Motor neuron (in vitro differentiated cells): ENCODE measurements at regions not wholly inside any gene's neighbourhood (a gene's known extent, or its start where the extent isn't known, plus 50 kb on each side); places are given as distances from the start of the nearest gene placed in this dataset.
A peak's percentile ranks its signal among the peaks of the same experiment; 100 is the strongest.
"Not testable (repeated sequence)": the region's sequence is repeated elsewhere in the genome, so short reads cannot be mapped to it uniquely, and the experiment has no call there.

Source experiments
- ATAC-seq, 8 experiments: fragments of 200-7000 bp; cut with Tn5 transposase; replicated peaks in 6 of 8; 2 replicates each; pipeline ENCODE4 v1.8.0; 2021; ENCODE audit warnings: mild to moderate bottlenecking in 8 of 8, moderate library complexity in 8 of 8
- H3K27ac ChIP-seq, 2 donors: fragments of 250-450 bp; sonication (Bioruptor Pico); 2 replicates each; pipeline ENCODE4 v1.9.0; 2021; ENCODE audit warnings: antibody characterized with exemption in 2 of 2, mild to moderate bottlenecking in 2 of 2, moderate library complexity in 1 of 2
- H3K4me1 ChIP-seq, 2 donors: fragments of 250-450 bp; sonication (Bioruptor Pico); replicated peaks in 1 of 2; 2 replicates each; pipeline ENCODE4 v1.6.1; 2021; ENCODE audit warnings: antibody characterized with exemption in 2 of 2, mild to moderate bottlenecking in 2 of 2, moderate library complexity in 1 of 2
- H3K4me3 ChIP-seq, 5 donors: fragments of 250-450 bp; sonication (Bioruptor Pico); 2 replicates each; pipeline ENCODE4 v1.9.0; 2021; ENCODE audit warnings: antibody characterized with exemption in 5 of 5, mild to moderate bottlenecking in 5 of 5, moderate library complexity in 4 of 5
- WGBS, 10 experiments: fragments of 450-650 bp; shearing (Covaris generic); methylation state at CpG; one replicate each; pipeline ENCODE4 v1.0.0; 2022; 5-methylcytosine and 5-hydroxymethylcytosine counted together
- in situ Hi-C, 9 experiments: fragments of 400-800 bp; cut with MboI; loops; one replicate each; pipeline ENCODE4 v1.15.0; 2021; ENCODE audit warnings: low sequenced_read_pairs in 9 of 9, low pct_unique_long_range_greater_than_20kb in 2 of 9; ENCODE audit not compliant: unreplicated experiment in 9 of 9

GRCh38 chr1:195886000-195886399 lies 722.2 kb downstream of the KCNT2 start:
- in situ Hi-C loops: no loop called here
- ATAC-seq: no peak

GRCh38 chr1:195878478-195878877 lies 729.8 kb downstream of the KCNT2 start:
- H3K27ac ChIP-seq: no peak overlapping the region
- H3K4me3 ChIP-seq: no peak overlapping the region
- no peaks in the 10 kb centered on the region for H3K4me1 ChIP-seq
- no peak for ATAC-seq
- WGBS, 10 experiments: 100% methylated on average over 2 of the region's 2 CpGs; no CpG with 5 or more reads in 9 of the 10 experiments
- in situ Hi-C loops: no loop called here

More at GRCh38 chr1:195886000-195886399, 722.2 kb downstream of the KCNT2 start:
- Histone ChIP-seq H3K27ac (no peak overlapping the region), H3K4me3 (no peak overlapping the region), H3K4me1 (no peaks in the 10 kb centered on the region)
- WGBS, 10 experiments: 0 to 83% (median 50%) methylated on average over 1 of the region's 1 CpG; no CpG with 5 or more reads in 2 of the 10 experiments

GRCh38 chr1:195876792-195877191 lies 731.4 kb downstream of the KCNT2 start:
- in situ Hi-C loops: no loop called here
- no peak overlapping the region for H3K4me3 ChIP-seq
- 0 to 98% (median 81%) methylated on average over 1 to 4 of the region's 4 CpGs; no CpG with 5 or more reads in 1 of the 10 experiments for WGBS, 10 experiments
- H3K27ac ChIP-seq: no peak overlapping the region
- no peaks in the 10 kb centered on the region for H3K4me1 ChIP-seq
- no peak for ATAC-seq

- in situ Hi-C loops: no loop called here
- ATAC-seq: no peak
- 27 to 100% (median 93%) methylated on average over 1 to 3 of the region's 3 CpGs for WGBS, 10 experiments
These were observed 735.9 kb downstream of the KCNT2 start for GRCh38 chr1:195872376-195872775.

GRCh38 chr1:195867638-195868037 lies 740.6 kb downstream of the KCNT2 start:
- no peak for ATAC-seq

More at GRCh38 chr1:195872376-195872775, 735.9 kb downstream of the KCNT2 start:
- Histone ChIP-seq H3K4me1 (no peaks in the 10 kb centered on the region), H3K4me3 (no peak overlapping the region), H3K27ac (no peak overlapping the region)

GRCh38 chr1:195866781-195867222 lies 741.4 kb downstream of the KCNT2 start:
- in situ Hi-C loops: no loop called here
- no peak overlapping the region for H3K27ac ChIP-seq
- no peak for ATAC-seq
- 0 to 100% (median 82%) methylated on average over 1 of the region's 1 CpG; no CpG with 5 or more reads in 1 of the 10 experiments for WGBS, 10 experiments
- H3K4me1 ChIP-seq: no peaks in the 10 kb centered on the region
- no peak overlapping the region for H3K4me3 ChIP-seq

More at GRCh38 chr1:195867638-195868037, 740.6 kb downstream of the KCNT2 start:
- no peak overlapping the region for H3K27ac ChIP-seq
- in situ Hi-C loops: no loop called here
- H3K4me1 ChIP-seq: no peaks in the 10 kb centered on the region
- H3K4me3 ChIP-seq: no peak overlapping the region

GRCh38 chr1:195866091-195866780 lies 742.0 kb downstream of the KCNT2 start:
- ATAC-seq: no peak
- in situ Hi-C loops: no loop called here
- 15 to 87% (median 71%) methylated on average over 4 to 6 of the region's 6 CpGs for WGBS, 10 experiments
- Histone ChIP-seq H3K27ac (no peak overlapping the region), H3K4me3 (no peak overlapping the region), H3K4me1 (no peaks in the 10 kb centered on the region)

- WGBS, 10 experiments: 25 to 100% (median 88%) methylated on average over 1 to 2 of the region's 2 CpGs
- Histone ChIP-seq H3K27ac (no peak overlapping the region), H3K4me3 (no peak overlapping the region), H3K4me1 (no peaks in the 10 kb centered on the region)
- in situ Hi-C loops: no loop called here
- no peak for ATAC-seq
These were observed 756.4 kb downstream of the KCNT2 start for GRCh38 chr1:195851804-195852203.

GRCh38 chr1:195851016-195851601 lies 757.1 kb downstream of the KCNT2 start:
- in situ Hi-C loops: no loop called here
- H3K4me1 ChIP-seq: no peaks in the 10 kb centered on the region
- no peak overlapping the region for H3K27ac ChIP-seq
- 7 to 88% (median 79%) methylated on average over 2 to 5 of the region's 5 CpGs for whole genome bisulfite sequencing, 10 experiments
- no peak overlapping the region for H3K4me3 ChIP-seq
- ATAC-seq: peak in 4 of 8 experiments; percentile 36 to 80 (median 62)

- no peaks in the 10 kb centered on the region for H3K4me1 ChIP-seq
- no peak overlapping the region for H3K4me3 ChIP-seq
- WGBS, 10 experiments: 0 to 95% (median 61%) methylated on average over 1 of the region's 1 CpG; no CpG with 5 or more reads in 6 of the 10 experiments
- in situ Hi-C loops: no loop called here
- no peak overlapping the region for H3K27ac ChIP-seq
- ATAC-seq: no peak
These were observed 759.1 kb downstream of the KCNT2 start for GRCh38 chr1:195849180-195849579.

- H3K4me3 ChIP-seq, H3K4me1 ChIP-seq, ATAC-seq, in situ Hi-C loops, H3K27ac ChIP-seq: not testable (repeated sequence)
- 57 to 96% (median 86%) methylated on average over 1 to 9 of the region's 19 CpGs; no CpG with 5 or more reads in 1 of the 10 experiments for WGBS, 10 experiments
These were observed 760.0 kb downstream of the KCNT2 start for GRCh38 chr1:195847957-195848875.

- Histone ChIP-seq H3K4me3 (no peak overlapping the region), H3K27ac (no peak overlapping the region), H3K4me1 (peaks cover 0 to 2% of the 10 kb centered on the region in 2 donors)
- no peak for ATAC-seq
- in situ Hi-C loops: no loop called here
- 25 to 94% (median 73%) methylated on average over 1 to 4 of the region's 4 CpGs for WGBS, 10 experiments
These were observed 776.5 kb downstream of the KCNT2 start for GRCh38 chr1:195831789-195832188.

GRCh38 chr1:195828325-195828724 lies 779.9 kb downstream of the KCNT2 start:
- no peak overlapping the region for H3K27ac ChIP-seq
- in situ Hi-C loops: no loop called here
- no peak overlapping the region for H3K4me3 ChIP-seq
- ATAC-seq: peak in 2 of 8 experiments; percentile 19 to 52
- H3K4me1 ChIP-seq: peaks cover 0 to 2% of the 10 kb centered on the region in 2 donors
